H1 (cell line): ENCODE measurements at regions not wholly inside any gene's neighbourhood (a gene's known extent, or its start where the extent isn't known, plus 50 kb on each side); places are given as distances from the start of the nearest gene placed in this dataset.

Source experiments
- CTCF ChIA-PET: fragments of 300-600 bp; sonication (Branson Sonifier 250); formaldehyde crosslinking; loops from one replicate; lab custom pipeline; 2021; ENCODE audit not compliant: partially characterized antibody; lab: Charles Lee
- POLR2A ChIA-PET: fragments of 300-600 bp; sonication (Branson Sonifier 250); formaldehyde crosslinking; loops from one replicate; lab custom pipeline; 2021; ENCODE audit warnings: inconsistent platforms; ENCODE audit not compliant: partially characterized antibody; lab: Charles Lee
- DNase-seq, 2 experiments: peaks; one replicate each; pipeline versions ENCODE4 v3.0.0 to v3.0.0-alpha.2; 2010 to 2022; ENCODE audit warnings: low spot score in 2 of 2, low read depth in 1 of 2, mixed read lengths in 1 of 2
- FAIRE-seq: peaks from 2 replicates; lab custom pipeline; 2011; peaks lifted over from hg19 to GRCh38; lab: Jason Lieb, UNC
- H2AFZ ChIP-seq: 2 replicates; pipeline ENCODE4 v1.8.1; 2012; ENCODE audit warnings: low read length, inconsistent platforms
- H2AK5ac ChIP-seq: 2 replicates; pipeline ENCODE4 v1.6.1; 2013; ENCODE audit warnings: low read depth, low read length
- H2BK120ac ChIP-seq: replicated peaks from 2 replicates; pipeline ENCODE3; 2013; ENCODE audit warnings: low read depth, low read length, inconsistent platforms
- H2BK12ac ChIP-seq: 2 replicates; pipeline ENCODE4 v1.6.1; 2013; ENCODE audit warnings: low read depth, low read length
- H2BK15ac ChIP-seq: 2 replicates; pipeline ENCODE4 v1.6.1; 2013; ENCODE audit warnings: low read length
- H2BK20ac ChIP-seq: 2 replicates; pipeline ENCODE4 v1.6.1; 2013; ENCODE audit warnings: low read length
- H2BK5ac ChIP-seq: 2 replicates; pipeline ENCODE4 v1.6.1; 2013; ENCODE audit warnings: low read depth, low read length
- H3K14ac ChIP-seq: 2 replicates; pipeline ENCODE4 v1.6.1; 2013; ENCODE audit warnings: inconsistent platforms; ENCODE audit not compliant: insufficient read length
- H3K18ac ChIP-seq: 2 replicates; pipeline ENCODE4 v1.6.1; 2013; ENCODE audit warnings: low read length; ENCODE audit errors: extremely low read depth
- H3K23ac ChIP-seq: 2 replicates; pipeline ENCODE4 v1.6.1; 2013; ENCODE audit warnings: inconsistent platforms; ENCODE audit not compliant: insufficient read length
- H3K23me2 ChIP-seq: 2 replicates; pipeline ENCODE4 v1.6.1; 2013; ENCODE audit warnings: low read depth, low read length
- H3K27ac ChIP-seq: 2 replicates; pipeline ENCODE4 v1.6.1; 2011; ENCODE audit warnings: low read depth, low read length, inconsistent platforms
- H3K27me3 ChIP-seq, 4 experiments: replicated peaks in 1 of 4; 1 replicate in 1 of 4; 2 replicates in 3 of 4; pipeline versions ENCODE4 v1.6.1 to v1.8.1; 2011 to 2013; ENCODE audit warnings: low read length in 3 of 4, mild to moderate bottlenecking in 3 of 4, inconsistent platforms in 2 of 4, mixed read lengths in 2 of 4, moderate library complexity in 1 of 4; ENCODE audit not compliant: control insufficient read depth in 3 of 4, insufficient read depth in 3 of 4; ENCODE audit errors: extremely low read depth in 1 of 4
- H3K36me3 ChIP-seq, 4 experiments: 2 replicates each; pipeline versions ENCODE4 v1.6.1 to v1.8.1; 2011 to 2013; ENCODE audit warnings: mild to moderate bottlenecking in 4 of 4, low read length in 3 of 4, moderate library complexity in 2 of 4, control low read depth in 1 of 4, inconsistent platforms in 1 of 4; ENCODE audit not compliant: insufficient read depth in 4 of 4, control insufficient read depth in 2 of 4
- H3K4ac ChIP-seq: replicated peaks from 2 replicates; pipeline ENCODE3; 2013; ENCODE audit warnings: low read length, low read depth, mixed read lengths, inconsistent platforms; ENCODE audit not compliant: insufficient read length
- H3K4me1 ChIP-seq, 4 experiments: replicated peaks in 1 of 4; 1 replicate in 1 of 4; 2 replicates in 3 of 4; pipeline versions ENCODE4 v1.6.1 to v1.8.1; 2011 to 2013; ENCODE audit warnings: low read length in 3 of 4, inconsistent platforms in 2 of 4, mixed read lengths in 1 of 4; ENCODE audit not compliant: insufficient read depth in 4 of 4, control insufficient read depth in 3 of 4
- H3K4me2 ChIP-seq, 2 experiments: 2 replicates each; pipeline versions ENCODE4 v1.6.1 to v1.8.1; 2011 to 2013; ENCODE audit warnings: low read depth in 2 of 2, low read length in 2 of 2, control low read depth in 1 of 2, inconsistent platforms in 1 of 2, mild to moderate bottlenecking in 1 of 2; ENCODE audit not compliant: insufficient read depth in 1 of 2
- H3K4me3 ChIP-seq, 4 experiments: fragments of 200-600, 300-600 bp in 1 of 4; sonication (generic), shearing (Covaris generic), sonication (Bioruptor Twin) in 1 of 4; 2 replicates each; pipeline versions ENCODE4 v1.5.1 to v1.8.1; 2011 to 2016; ENCODE audit warnings: low read length in 4 of 4, low read depth in 3 of 4, control low read depth in 2 of 4, inconsistent platforms in 2 of 4, mild to moderate bottlenecking in 2 of 4, mixed read lengths in 1 of 4, moderate library complexity in 1 of 4; ENCODE audit not compliant: insufficient read depth in 2 of 4; ENCODE audit errors: extremely low read depth in 1 of 4
- H3K56ac ChIP-seq: replicated peaks from 2 replicates; pipeline ENCODE3; 2013; ENCODE audit warnings: low read depth, mild to moderate bottlenecking, mixed read lengths, low read length, inconsistent platforms; ENCODE audit not compliant: insufficient read length
- H3K79me1 ChIP-seq: 2 replicates; pipeline ENCODE4 v1.6.1; 2013; ENCODE audit warnings: low read depth, low read length, control low read depth
- H3K79me2 ChIP-seq, 2 experiments: 2 replicates each; pipeline versions ENCODE4 v1.6.1 to v1.8.1; 2012 to 2013; ENCODE audit warnings: low read length in 2 of 2, mild to moderate bottlenecking in 2 of 2, inconsistent platforms in 1 of 2; ENCODE audit not compliant: insufficient read depth in 2 of 2, control insufficient read depth in 1 of 2
- H3K9ac ChIP-seq, 4 experiments: replicated peaks in 1 of 4; 1 replicate in 1 of 4; 2 replicates in 3 of 4; pipeline versions ENCODE4 v1.6.1 to v1.8.1; 2011 to 2013; ENCODE audit warnings: low read depth in 3 of 4, low read length in 3 of 4, control low read depth in 2 of 4, mild to moderate bottlenecking in 2 of 4, moderate library complexity in 2 of 4, inconsistent platforms in 1 of 4; ENCODE audit errors: extremely low read depth in 1 of 4
- H3K9me3 ChIP-seq, 2 experiments: 2 replicates each; pipeline versions ENCODE4 v1.6.1 to v1.8.1; 2012 to 2013; ENCODE audit warnings: mild to moderate bottlenecking in 2 of 2, moderate library complexity in 2 of 2, control low read depth in 1 of 2, inconsistent platforms in 1 of 2, low read depth in 1 of 2, low read length in 1 of 2, mixed read lengths in 1 of 2; ENCODE audit not compliant: insufficient read depth in 2 of 2
- H4K20me1 ChIP-seq, 2 experiments: replicated peaks in 1 of 2; 2 replicates each; pipeline versions ENCODE3 to v1.8.1; 2011 to 2013; ENCODE audit warnings: inconsistent platforms in 2 of 2, low read length in 2 of 2, mild to moderate bottlenecking in 1 of 2; ENCODE audit not compliant: insufficient read depth in 2 of 2, control insufficient read depth in 1 of 2
- H4K5ac ChIP-seq: 2 replicates; pipeline ENCODE4 v1.6.1; 2013; ENCODE audit warnings: low read length, low read depth, mixed read lengths, inconsistent platforms; ENCODE audit not compliant: insufficient read length
- H4K8ac ChIP-seq: 2 replicates; pipeline ENCODE4 v1.8.0; 2013; ENCODE audit warnings: mild to moderate bottlenecking, moderate library complexity, low read length, inconsistent platforms; ENCODE audit not compliant: insufficient read depth; ENCODE audit errors: extremely low read depth
- H4K91ac ChIP-seq: replicated peaks from 2 replicates; pipeline ENCODE3; 2013; ENCODE audit warnings: low read length, mixed read lengths, inconsistent platforms; ENCODE audit not compliant: insufficient read length
- CEBPB ChIP-seq: IDR thresholded peaks from 2 replicates; pipeline ENCODE4 v1.6.1; 2012; ENCODE audit warnings: low read depth, low read length
- MAFK ChIP-seq: IDR thresholded peaks from 2 replicates; pipeline ENCODE4 v1.6.1; 2012; ENCODE audit warnings: low read depth, mild to moderate bottlenecking, improper control_type of control experiment, low read length
- WGBS, 2 experiments: shearing (Covaris generic) in 1 of 2; methylation state at CpG; one replicate each; pipeline versions ENCODE4 v1.1.6 to v1.1.7; 2013 to 2015; ENCODE audit warnings: low lambda C conversion rate in 2 of 2, mixed read lengths in 2 of 2, inconsistent platforms in 1 of 2, low coverage in 1 of 2, missing lambda C conversion rate in 1 of 2; ENCODE audit not compliant: insufficient replicate concordance in 2 of 2, insufficient coverage in 1 of 2, insufficient read length in 1 of 2; ENCODE audit errors: extremely low coverage in 1 of 2, missing lambda C conversion rate in 1 of 2; 5-methylcytosine and 5-hydroxymethylcytosine counted together

DNA sequence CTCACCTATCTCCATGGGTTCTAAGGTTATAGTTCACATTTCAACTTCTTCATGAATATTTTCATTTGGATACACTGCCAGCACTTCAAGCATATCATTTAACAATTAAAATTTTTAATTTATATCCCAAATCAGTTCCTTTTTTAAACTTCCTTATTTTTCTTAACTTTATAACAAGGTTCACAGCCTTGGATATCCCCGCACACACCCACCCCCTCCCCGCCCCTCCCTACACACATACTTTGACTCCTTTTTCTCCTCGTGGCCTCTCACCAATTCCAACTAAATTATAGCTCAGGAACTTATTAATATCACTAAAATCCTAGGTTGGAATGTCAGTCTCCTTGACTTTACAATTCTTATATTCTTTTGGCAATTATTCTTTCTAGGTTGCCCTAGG, 163.6 kb upstream of the SETBP1 start:
- ChIA-PET POLR2A (no interaction called here), CTCF (no interaction called here)
- no peaks in the 10 kb centered on the region for H3K4me1 ChIP-seq
- no peaks in the 10 kb centered on the region for H3K79me1 ChIP-seq
- FAIRE-seq = no peak
- no peak overlapping the region for H4K8ac ChIP-seq
- H2AFZ ChIP-seq = no peak overlapping the region
- no peak overlapping the region for H3K14ac ChIP-seq
- no peak overlapping the region for H3K18ac ChIP-seq
- peaks cover 0 to 1% (median 0%) of the 10 kb centered on the region in 4 experiments; a peak in 1 of 7 replicates for H3K27me3 ChIP-seq
- DNase-seq = no peak
- H3K23ac ChIP-seq = no peak overlapping the region
- no peaks in the 10 kb centered on the region for H3K23me2 ChIP-seq
- no peak overlapping the region for H3K4me3 ChIP-seq
- no peak overlapping the region for H3K56ac ChIP-seq
- no peak overlapping the region for H2BK12ac ChIP-seq
- H3K4ac ChIP-seq = no peak overlapping the region
- H4K5ac ChIP-seq = no peak overlapping the region
- no peak overlapping the region for H2BK120ac ChIP-seq
- H2BK15ac ChIP-seq = no peak overlapping the region
- no peaks in the 10 kb centered on the region for H3K36me3 ChIP-seq
- H3K9me3 ChIP-seq = no peaks in the 10 kb centered on the region
- H2BK20ac ChIP-seq = no peak overlapping the region
- no peaks in the 10 kb centered on the region for H3K79me2 ChIP-seq
- H3K4me2 ChIP-seq = no peak overlapping the region
- no peak overlapping the region for H2AK5ac ChIP-seq
- H3K9ac ChIP-seq = no peak overlapping the region
- H4K91ac ChIP-seq = no peak overlapping the region
- H2BK5ac ChIP-seq = no peak overlapping the region
- H3K27ac ChIP-seq = no peak overlapping the region
- H4K20me1 ChIP-seq = no peaks in the 10 kb centered on the region
- 78% methylated on average over 2 of the region's 3 CpGs; no CpG with 5 or more reads in 1 of the 2 experiments for WGBS, 2 experiments
- TF ChIP-seq CEBPB (no peak), MAFK (no peak)
